Astrocyte (in vitro differentiated cells and primary cell): ENCODE measurements at regions not wholly inside any gene's neighbourhood (a gene's known extent, or its start where the extent isn't known, plus 50 kb on each side); places are given as distances from the start of the nearest gene placed in this dataset.

Experiments used
- CTCF ChIP-seq: IDR thresholded peaks from 2 replicates; pipeline ENCODE4 v1.5.1; 2011; ENCODE audit warnings: low read depth, mild to moderate bottlenecking, inconsistent platforms, low read length, moderate library complexity; ENCODE audit not compliant: insufficient read depth
- EZH2 ChIP-seq: IDR thresholded peaks from 2 replicates; pipeline ENCODE4 v1.6.1; 2012; ENCODE audit warnings: mild to moderate bottlenecking, low read length, inconsistent platforms; ENCODE audit not compliant: insufficient read depth

- TF ChIP-seq CTCF (no peak), EZH2 (no peak)
Measured at GRCh38 chr7:53542157-53542556, 506.7 kb downstream of the POM121L12 start.
